Liver (tissue), 3 donors: ENCODE measurements at regions not wholly inside any gene's neighbourhood (a gene's known extent, or its start where the extent isn't known, plus 50 kb on each side); places are given as distances from the start of the nearest gene placed in this dataset.

ENCODE experiments used
- CTCF ChIP-seq: fragments of 150-350 bp; IDR thresholded peaks from 2 replicates; pipeline ENCODE4 v1.5.1; 2017; ENCODE audit warnings: improper control_type of control experiment, low read depth, low read length; ENCODE audit not compliant: missing input control
- REST ChIP-seq: IDR thresholded peaks from 2 replicates; pipeline ENCODE4 v1.6.1; 2016; ENCODE audit warnings: antibody characterized with exemption, mild to moderate bottlenecking
- TAF1 ChIP-seq: conservative IDR thresholded peaks from 2 replicates; pipeline ENCODE4 v1.6.1; 2016; ENCODE audit warnings: antibody characterized with exemption, mild to moderate bottlenecking
- donor health status: healthy.
- donor health status: healthy.

GRCh38 chr22:47298017-47298785 lies 535.8 kb downstream of the TBC1D22A start:
- no peak for TF ChIP-seq CTCF
- no peak for TF ChIP-seq REST
- TF ChIP-seq TAF1 = no peak
